GM12891 (cell line): ENCODE measurements at regions not wholly inside any gene's neighbourhood (a gene's known extent, or its start where the extent isn't known, plus 50 kb on each side); places are given as distances from the start of the nearest gene placed in this dataset.

Experiments
- PAX5 ChIP-seq: IDR thresholded peaks from 2 replicates; pipeline ENCODE4 v1.6.1; 2011; ENCODE audit warnings: low read length, moderate library complexity, mild to moderate bottlenecking; ENCODE audit not compliant: insufficient read depth, severe bottlenecking
- POLR2A ChIP-seq: IDR thresholded peaks from 2 replicates; pipeline ENCODE4 v1.6.1; 2011; ENCODE audit warnings: low read depth, low read length, control low read depth
- POLR2AphosphoS5 ChIP-seq: IDR thresholded peaks from 2 replicates; pipeline ENCODE4 v1.6.1; 2011; ENCODE audit warnings: low read depth, low read length, control low read depth
- POU2F2 ChIP-seq: IDR thresholded peaks from 2 replicates; pipeline ENCODE4 v1.6.1; 2011; ENCODE audit warnings: low read depth, mild to moderate bottlenecking, control low read depth, low read length, moderate library complexity
- SPI1 ChIP-seq: IDR thresholded peaks from 2 replicates; pipeline ENCODE4 v1.6.1; 2011; ENCODE audit warnings: low read depth, low read length, control low read depth
- TAF1 ChIP-seq: IDR thresholded peaks from 2 replicates; pipeline ENCODE4 v1.6.1; 2011; ENCODE audit warnings: low read depth, low read length, control low read depth

GRCh38 chr21:27519361-27519760 is 552.5 kb upstream of the ADAMTS5 start:
- TF ChIP-seq POLR2AphosphoS5: no peak
- TF ChIP-seq POLR2A: no peak
- TF ChIP-seq TAF1: no peak
- TF ChIP-seq SPI1: no peak
- TF ChIP-seq PAX5: no peak
- TF ChIP-seq POU2F2: no peak
